GM21737 (cell line): ENCODE measurements at regions not wholly inside any gene's neighbourhood (a gene's known extent, or its start where the extent isn't known, plus 50 kb on each side); places are given as distances from the start of the nearest gene placed in this dataset.

Experiments used
- ATAC-seq: cut with Tn5 transposase; IDR thresholded peaks from one replicate; pipeline ENCODE4 v1.9.1; 2021; ENCODE audit warnings: mild to moderate bottlenecking, moderate library complexity; ENCODE audit not compliant: unreplicated experiment

- ATAC-seq = no peak
These were observed 178.7 kb upstream of the TNFAIP3 start for GRCh38 chr6:137688230-137688971.

GRCh38 chr6:137689377-137689776, 177.7 kb upstream of the TNFAIP3 start:
- ATAC-seq = no peak

GRCh38 chr6:137690034-137690433, 177.0 kb upstream of the TNFAIP3 start:
- ATAC-seq = no peak

- ATAC-seq = no peak
These were observed 176.3 kb upstream of the TNFAIP3 start for GRCh38 chr6:137690721-137691120.

DNA sequence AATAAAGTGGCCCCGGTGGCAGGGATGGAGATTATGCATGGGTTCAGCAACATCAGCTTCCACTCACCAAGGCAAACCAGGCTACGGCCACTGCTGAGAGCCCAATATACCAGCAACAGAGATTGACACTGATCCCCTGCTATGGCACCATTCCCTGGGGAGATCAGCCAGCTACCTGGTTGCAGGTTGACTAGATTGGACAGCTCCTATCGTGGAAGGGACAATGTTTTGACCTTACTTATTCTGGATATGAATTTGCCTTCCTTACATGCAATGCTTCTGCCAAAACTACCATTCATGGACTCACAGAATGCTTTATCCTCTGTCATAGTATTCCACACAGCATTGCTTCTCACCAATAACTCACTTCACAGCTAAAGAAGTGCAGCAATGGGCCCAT, 174.8 kb upstream of the TNFAIP3 start:
- ATAC-seq = no peak

GRCh38 chr6:137692806-137693205, 174.3 kb upstream of the TNFAIP3 start:
- ATAC-seq = no peak

GRCh38 chr6:137693711-137694110, 173.3 kb upstream of the TNFAIP3 start:
- ATAC-seq = no peak

- no peak for ATAC-seq
These were observed 170.3 kb upstream of the TNFAIP3 start for GRCh38 chr6:137696765-137697164.

GRCh38 chr6:137697267-137697938, 169.7 kb upstream of the TNFAIP3 start:
- no peak for ATAC-seq

GRCh38 chr6:137698636-137699030, 168.4 kb upstream of the TNFAIP3 start:
- ATAC-seq = no peak

DNA sequence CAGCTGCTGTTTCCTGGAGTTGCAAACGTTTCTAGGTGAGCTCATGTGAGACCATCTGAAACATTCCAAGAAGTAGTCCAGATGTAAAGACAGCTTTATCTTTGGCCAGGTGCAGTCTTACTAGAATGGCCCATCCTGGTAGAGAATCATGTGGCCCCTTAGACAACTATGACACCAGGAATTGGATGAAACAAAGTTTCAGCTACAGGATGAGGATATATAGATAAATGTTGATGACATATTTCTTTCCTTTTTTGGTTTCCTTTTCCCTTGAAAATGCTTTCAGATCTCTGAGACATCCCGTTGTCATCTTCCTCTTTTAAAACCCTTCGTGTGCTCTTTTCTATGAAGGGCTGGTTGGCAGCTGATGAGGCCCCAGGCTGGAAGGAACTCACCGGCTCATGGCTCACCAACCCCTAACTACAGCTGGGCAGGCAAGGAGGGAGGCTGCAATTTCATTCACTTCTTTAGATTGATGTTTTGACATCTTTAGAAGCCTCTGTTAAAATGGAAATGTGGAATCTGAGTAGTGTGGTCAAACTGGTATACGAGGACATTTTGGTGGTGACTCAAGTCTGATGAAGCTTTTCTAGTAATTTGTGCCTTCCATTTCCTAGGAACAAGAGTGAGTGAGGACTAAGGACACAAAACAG, 167.9 kb upstream of the TNFAIP3 start:
- ATAC-seq = no peak

- no peak for ATAC-seq
These were observed 166.9 kb upstream of the TNFAIP3 start for GRCh38 chr6:137700161-137700560.

DNA sequence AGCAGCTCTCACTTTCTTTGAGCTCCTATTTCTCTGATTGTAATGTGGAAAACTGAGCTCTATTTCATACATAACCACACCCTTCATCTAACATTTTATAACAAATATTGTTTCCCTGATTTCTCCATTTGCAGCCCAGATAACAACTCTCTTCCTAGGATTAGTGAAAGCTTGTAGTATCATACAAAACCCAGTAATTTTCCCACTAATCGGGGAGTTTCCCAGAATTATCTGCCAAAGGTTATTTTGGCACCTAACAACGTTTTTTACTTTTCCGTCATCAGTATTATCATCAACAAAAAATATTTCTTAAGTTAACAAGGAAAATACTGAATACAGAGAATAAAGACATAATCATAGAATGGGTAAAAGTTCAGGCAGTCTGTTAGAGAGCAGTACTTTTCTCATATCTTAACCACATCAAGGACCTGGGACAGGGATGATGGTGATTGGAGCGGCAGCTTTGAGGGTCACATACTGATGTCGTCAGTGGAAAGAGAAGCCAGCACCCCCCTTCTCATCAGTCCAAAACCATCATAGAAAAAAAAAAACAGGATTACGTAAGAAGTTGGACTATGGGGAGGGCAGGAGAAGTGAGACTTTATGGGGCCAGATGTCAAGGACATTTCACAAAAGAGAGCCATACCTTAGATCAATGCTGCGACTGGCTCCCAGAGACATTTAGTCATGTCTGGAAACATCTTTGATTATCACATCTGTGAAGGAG, 166.1 kb upstream of the TNFAIP3 start:
- no peak for ATAC-seq

- no peak for ATAC-seq
These were observed 165.1 kb upstream of the TNFAIP3 start for GRCh38 chr6:137701942-137702341.

DNA sequence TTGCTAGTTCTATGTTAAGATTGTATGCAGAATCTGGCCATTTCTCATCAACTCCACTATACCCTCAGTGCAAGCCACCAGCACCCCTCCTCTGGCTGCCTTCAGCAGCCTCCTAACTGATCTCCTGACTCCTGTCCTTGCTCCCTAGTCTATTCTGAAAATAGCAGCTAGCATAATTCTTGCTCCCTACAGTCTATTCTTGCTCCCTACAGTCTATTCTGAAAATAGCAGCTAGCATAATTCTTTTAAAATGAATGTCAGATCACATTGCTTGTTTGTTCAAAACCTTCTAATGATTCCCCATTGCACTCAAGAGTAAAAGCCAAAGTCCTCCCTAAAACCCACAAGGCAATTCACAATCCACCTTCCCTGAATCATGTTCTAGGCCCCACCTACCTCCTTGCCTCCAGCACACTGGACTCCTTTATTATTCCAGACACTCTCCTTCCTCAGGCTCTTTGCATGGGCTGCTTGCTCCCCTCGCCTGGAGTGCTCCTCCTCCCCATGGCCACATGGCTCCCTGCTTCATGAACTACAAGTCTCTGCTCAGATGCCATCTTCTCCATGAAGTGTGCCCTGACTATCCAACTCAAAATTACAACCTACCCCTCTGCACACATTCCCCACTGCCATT, 164.2 kb upstream of the TNFAIP3 start:
- no peak for ATAC-seq

GRCh38 chr6:137704802-137705159, 162.3 kb upstream of the TNFAIP3 start:
- ATAC-seq = no peak

- ATAC-seq = peak; percentile 44
These were observed 161.6 kb upstream of the TNFAIP3 start for GRCh38 chr6:137705160-137706082.

GRCh38 chr6:137706083-137706750, 160.8 kb upstream of the TNFAIP3 start:
- no peak for ATAC-seq

DNA sequence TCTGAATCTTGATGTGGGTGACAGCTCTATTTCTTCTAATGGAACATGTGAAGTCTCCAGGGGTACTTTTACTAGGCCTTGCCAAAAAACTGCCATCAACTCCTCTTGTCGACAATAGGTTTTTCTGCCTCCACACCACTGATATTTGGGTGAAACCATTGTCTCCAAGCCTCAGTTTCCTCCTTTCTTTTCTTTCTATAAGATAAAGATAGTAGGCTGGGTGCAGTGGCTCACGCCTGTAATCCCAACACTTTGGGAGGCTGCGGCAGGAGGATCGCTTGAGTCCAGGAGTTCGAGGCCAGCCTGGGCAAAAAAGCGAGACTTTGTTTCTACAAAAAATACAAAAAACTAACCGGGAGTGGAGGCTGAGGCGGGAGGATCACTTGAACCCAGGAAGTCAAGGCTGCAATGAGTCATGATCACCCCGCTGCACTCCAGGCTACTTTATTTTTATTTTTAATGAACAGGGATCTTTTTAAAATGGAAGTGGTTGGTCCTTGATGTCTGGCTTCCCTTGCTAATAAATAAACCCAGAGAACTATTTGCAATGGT, 159.9 kb upstream of the TNFAIP3 start:
- no peak for ATAC-seq
